GM15510 (cell line): ENCODE measurements at regions not wholly inside any gene's neighbourhood (a gene's known extent, or its start where the extent isn't known, plus 50 kb on each side); places are given as distances from the start of the nearest gene placed in this dataset.

ENCODE experiments used
- POLR2A ChIP-seq: IDR thresholded peaks from 3 replicates; pipeline ENCODE4 v1.6.1; 2011; ENCODE audit warnings: borderline replicate concordance; ENCODE audit not compliant: insufficient read length; ENCODE audit errors: extremely low read depth

DNA sequence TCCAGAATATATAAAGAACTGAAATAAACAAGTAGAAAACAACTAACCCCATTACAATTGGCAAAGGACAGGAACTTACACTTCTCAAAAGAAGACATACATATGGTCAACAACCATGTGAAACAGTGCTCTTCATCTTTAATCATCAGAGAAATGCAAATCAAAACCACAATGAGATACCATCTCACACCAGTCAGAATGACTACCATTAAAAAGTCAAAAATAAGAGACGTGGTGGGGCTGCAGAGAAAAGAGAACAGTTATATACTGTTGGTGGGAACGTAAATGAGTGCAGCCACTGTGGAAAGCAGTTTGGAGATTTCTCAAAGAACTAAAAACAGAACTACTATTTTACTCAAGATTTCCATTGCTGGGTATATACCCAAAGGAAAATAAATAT, 1696.3 kb upstream of the TMEFF2 start:
- TF ChIP-seq POLR2A = no peak

DNA sequence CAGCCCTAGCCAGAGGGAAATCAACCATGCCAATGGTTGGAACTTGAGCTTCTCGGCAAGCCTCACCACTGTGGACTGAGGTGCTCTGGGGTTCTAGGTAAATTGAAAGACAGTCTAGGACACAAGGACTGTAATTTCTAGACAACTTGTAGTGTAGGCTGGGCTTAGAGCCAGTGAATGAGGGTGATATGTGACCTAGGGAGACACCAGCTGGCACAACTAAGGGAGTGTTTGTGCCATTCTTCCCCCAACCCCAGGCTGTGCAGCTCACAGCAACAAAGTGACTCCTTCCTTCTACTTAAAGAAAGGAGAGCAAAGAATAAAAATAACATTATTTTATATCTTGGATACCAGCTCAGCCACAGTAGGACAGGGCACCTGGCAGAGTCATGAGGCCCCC, 1690.7 kb upstream of the TMEFF2 start:
- TF ChIP-seq POLR2A = no peak

DNA sequence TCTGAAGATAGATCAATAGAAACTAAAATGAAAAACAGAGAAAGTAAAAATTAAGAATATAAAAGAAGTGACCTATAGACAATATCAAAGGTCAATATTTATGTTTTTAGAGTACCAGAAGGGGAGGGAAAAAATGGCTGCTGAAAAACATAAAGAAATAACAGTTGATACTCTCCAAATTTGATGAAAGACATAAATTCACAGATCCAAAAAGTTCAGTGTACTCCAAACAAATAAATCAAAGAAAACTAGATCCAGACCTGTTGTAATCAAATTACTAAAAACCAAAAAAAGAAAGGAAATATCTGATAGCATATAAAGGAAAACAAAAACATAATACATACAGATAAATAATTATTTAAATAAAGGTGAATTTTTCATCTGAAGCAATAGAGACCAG, 1689.1 kb upstream of the TMEFF2 start:
- no peak for TF ChIP-seq POLR2A

DNA sequence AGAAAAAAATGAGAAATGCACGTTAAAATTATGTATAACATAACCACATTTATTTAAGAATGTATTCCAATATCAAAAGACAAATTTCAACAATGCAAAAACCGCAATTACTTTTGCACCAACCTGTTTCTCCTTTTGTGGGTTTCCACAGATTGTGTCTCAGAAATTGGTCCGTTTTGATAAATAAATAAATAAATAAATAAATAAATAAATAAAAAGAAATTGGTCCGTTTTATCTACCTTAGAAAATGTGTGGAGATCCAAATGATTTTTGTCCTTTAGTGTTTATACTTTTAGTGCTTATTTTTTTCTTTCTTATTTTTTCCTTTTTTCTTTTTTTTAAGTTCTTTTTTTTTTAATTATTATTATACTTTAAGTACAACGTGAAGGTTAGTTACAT, 1682.2 kb upstream of the TMEFF2 start:
- TF ChIP-seq POLR2A = no peak

DNA sequence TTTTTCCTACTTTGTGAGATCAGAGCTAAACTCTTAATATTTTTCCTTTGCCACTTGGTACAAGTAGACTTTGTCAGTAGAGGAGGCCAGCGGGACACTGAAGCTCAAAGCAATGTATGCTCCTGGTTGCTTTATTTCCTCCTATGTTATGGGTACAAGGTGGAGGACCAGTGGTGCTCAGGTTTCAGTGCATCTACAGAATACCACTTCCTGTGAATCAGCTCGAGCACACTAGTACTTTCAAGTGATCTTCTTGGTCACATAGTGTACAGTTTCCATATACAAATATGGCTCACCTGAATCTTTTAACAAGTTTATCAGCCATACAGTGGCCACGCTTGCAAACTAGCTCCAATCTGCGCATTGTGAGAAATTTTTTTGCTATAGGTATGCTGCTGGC, 1674.8 kb upstream of the TMEFF2 start:
- TF ChIP-seq POLR2A = no peak

DNA sequence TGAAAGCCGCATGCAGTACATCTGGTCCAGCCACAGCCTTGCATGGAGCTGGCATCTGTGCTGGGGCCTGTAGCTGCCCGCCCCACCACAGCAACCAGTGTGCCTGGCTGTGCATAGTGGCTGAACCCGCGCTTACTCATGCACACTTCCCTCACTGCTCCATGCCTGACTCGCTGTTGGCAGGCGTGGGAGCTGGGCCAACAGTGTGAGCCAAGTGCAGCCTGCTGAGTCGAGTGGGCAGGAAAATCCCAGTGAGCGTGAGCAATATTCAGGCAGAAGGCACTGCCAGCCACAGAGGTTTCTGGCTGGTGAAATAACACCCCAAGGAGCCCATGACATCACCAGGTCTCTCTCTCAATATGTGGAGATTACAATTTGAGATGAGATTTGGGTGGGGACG, 1674.1 kb upstream of the TMEFF2 start:
- no peak for TF ChIP-seq POLR2A

DNA sequence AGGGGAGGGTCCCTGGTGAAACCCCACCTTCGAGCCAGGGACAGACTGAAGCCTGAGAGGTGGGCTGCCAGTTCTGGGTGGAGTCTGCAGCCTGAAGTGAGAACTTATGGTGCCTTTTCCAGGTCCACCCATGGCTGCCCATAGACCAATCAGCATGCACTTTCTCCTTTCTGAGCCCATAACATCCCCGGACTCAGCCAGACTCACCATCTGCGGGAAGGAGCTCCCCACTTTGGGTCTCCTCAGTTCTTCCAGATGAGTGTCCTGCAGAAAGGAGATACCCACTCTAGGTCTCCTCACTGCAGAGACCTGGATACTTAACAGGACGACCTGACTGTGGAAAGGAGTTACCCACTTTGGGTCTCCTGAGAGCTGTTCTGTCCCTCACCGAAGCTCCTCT, 1673.4 kb upstream of the TMEFF2 start:
- TF ChIP-seq POLR2A = no peak

DNA sequence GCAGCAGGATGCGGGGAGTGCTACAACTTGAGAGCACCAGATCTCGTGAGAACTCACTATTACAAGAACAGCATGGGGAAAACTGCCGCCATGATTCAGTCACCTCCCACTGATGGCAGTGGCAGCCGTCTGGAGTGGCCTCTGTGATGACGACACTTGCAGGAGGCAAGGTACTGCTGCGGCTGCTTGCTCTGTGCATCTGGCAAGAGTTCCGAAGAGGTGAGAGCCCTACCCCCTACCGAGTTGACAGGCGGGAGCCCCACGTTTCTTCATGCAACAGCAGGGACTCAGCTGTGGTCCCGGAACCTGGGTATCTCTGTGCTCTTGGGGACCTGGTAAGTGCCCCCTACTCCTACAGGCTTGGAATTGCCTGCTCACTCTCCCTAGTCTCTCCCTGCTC, 1672.7 kb upstream of the TMEFF2 start:
- TF ChIP-seq POLR2A = no peak

DNA sequence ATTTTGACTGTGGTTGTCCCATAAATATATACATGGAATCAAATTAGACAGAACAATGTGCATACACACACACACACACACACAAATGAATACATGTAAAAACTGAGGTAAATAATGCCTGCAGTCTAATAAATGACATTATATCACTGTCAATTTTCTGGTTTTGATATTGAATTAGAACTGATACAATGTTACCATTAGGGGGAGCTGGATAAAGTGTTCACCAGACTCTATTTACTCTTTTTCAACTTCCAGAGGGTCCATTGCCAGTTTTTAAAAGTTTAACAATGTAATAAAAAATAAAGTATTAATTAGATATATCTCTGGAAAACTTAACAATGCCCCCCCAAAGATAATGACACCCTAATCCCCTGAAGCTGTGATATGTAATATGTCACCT, 1666.8 kb upstream of the TMEFF2 start:
- TF ChIP-seq POLR2A = no peak

DNA sequence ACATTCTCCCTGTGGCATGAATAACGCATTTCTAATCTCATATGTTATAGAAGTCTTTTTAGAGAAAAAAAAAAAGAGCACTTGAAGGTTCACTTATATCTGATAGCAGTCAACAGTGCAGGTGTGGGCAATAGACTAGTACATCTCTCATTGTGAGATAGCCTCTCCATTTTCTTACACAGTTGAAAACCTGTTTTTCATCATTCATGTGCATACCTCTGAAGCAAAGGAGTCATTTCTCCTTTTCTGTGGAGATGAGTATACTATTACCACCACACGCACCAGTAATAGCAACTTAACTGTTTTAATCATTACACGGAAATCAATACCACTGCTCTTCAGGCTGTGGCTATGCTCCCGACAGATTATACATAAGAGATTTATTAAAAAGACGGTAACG, 1653.3 kb upstream of the TMEFF2 start:
- TF ChIP-seq POLR2A = no peak

DNA sequence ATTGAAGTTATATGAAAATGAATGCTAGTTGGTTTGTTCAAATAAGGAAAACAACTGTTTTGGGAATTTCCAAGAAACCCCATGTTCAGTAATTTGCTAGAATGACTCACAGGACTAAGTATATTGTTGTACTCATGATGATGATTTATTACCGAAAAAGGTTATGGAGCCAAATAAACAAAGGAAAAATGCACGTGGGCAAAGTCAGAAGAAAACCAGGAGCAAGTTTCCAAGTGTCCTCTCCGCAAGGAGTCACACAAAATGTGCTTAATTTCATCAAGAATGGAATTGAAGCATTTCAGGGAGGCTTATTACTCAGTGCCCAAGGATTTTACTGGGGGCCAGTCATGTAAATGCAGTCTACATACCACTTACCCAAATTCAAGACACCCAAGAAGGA, 1652.4 kb upstream of the TMEFF2 start:
- TF ChIP-seq POLR2A = no peak

DNA sequence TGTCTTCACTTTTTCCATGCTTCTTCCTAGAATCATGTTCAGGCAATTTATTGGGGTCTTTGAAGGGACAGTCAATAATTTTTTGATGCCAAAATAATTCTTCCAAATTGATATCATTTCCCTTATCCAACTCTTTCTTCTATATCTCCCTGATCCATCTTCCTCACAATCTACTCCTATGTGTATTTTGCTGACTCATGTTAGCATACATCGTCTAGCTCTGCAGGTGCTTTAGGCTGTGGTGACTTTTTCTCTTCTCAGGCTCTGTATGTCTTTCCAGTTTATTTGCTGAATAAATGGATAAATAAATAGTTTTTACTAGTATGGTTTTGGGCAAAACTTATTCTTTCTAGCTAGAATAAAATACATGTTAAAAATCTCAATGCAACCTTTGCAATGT, 1650.9 kb upstream of the TMEFF2 start:
- no peak for TF ChIP-seq POLR2A

DNA sequence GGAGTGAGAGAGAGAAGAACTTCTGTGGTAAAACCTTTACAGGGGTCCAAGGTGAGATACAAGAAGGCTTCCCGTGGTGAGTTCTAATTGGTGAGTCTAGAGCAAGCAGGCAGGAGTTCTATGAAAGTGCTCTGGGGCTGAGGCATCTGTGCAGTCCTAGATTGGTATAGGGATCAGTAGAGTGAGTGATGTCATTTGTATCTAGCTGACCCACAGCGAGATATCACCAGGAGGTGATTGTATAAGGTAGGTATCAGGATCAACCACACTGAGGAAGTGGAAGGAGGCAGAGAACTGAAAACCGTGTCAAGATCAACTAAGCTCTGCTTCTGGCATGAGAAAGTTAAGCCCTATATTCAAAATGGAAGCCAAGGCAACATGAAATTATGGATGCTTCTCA, 1648.9 kb upstream of the TMEFF2 start:
- TF ChIP-seq POLR2A = no peak

DNA sequence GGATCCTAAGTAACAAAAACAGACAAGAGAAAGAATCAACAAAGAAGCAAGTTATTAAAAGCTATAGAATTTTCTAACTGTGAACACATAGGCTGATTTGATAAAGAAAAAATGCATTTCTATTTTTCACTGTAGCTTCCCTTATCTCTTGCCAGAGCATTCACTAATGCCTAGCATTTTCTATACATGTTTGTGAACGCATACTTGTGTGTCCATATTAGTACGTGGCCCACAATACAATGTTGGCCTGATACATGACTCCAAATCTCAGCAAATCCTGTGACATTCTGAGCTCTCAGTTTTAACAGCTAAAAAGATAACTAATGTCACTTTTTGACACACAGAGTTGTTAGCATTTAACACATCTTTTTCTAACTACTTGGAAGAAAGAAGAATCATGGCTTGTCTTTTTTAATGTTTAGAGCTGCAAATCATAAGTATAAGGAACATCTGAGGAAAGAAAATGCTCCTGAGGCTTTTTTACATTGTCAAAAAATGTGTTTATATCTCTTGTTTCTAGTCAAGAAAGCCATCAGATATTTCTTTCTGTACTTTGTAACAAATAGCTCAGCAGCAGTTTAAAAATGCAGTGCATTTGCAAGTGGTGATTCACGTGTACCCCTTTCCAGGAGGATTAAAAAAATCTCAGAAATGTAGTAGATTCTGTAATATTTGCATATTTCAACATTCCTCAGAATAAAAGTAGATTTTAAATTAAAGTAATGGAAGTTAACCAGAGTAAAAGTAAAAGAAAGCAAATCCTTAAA, 1646.8 kb upstream of the TMEFF2 start:
- no peak for TF ChIP-seq POLR2A

DNA sequence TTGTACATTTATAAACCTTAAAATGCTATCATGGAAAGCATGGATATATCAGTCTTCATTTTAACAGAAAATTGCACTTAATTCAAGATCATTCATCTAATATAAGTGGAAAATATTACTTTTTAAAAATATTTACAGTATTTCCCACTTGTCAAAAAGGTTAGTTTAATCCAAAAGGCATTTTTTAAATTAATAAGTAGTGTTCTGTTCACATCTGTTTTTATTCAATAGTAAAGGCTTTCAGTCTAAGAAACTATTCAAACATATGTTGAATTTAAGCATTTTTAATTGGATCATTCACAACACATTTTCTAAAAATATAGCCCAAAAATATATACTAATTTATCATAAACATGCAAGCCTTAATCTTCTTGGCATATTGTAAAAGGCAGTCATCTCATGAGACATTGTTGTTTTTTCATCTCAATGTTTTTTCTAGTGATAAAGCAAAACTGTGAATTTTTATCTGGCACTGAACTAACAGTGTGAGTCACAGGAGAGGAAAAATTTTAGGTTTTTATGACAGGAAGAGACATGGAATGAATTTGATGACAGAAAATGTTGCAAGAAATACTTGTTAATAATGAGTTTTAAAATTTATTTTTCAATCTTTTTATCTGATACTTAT, 1642.5 kb upstream of the TMEFF2 start:
- no peak for TF ChIP-seq POLR2A

DNA sequence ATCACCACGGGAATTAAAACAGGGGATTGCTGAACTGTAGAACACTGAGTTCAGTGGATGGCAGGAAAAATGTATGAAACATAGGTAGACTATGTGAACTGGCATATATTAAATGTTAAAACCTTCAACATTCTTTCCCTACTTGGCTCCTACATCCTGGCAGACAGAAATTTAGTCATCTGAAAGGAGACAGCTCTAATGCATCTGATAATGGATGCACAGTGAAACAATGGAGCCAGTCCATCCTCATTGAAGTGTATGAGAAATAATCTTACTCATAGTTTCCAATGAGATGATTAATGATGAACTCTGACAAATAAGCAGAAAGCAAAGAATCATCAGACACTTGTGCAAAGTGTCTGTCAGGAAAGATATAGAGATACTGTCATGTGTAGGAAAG, 1629.7 kb upstream of the TMEFF2 start:
- TF ChIP-seq POLR2A = no peak
